GM18861 (cell line): ENCODE measurements at regions not wholly inside any gene's neighbourhood (a gene's known extent, or its start where the extent isn't known, plus 50 kb on each side); places are given as distances from the start of the nearest gene placed in this dataset.
"Not testable (repeated sequence)": the region's sequence is repeated elsewhere in the genome, so short reads cannot be mapped to it uniquely, and the experiment has no call there.

ENCODE experiments used
- ATAC-seq: cut with Tn5 transposase; IDR thresholded peaks from one replicate; pipeline ENCODE4 v1.9.1; 2021; ENCODE audit not compliant: unreplicated experiment

GRCh38 chr7:109879287-109879828, 1211.6 kb upstream of the LRRN3 start:
- no peak for ATAC-seq

- ATAC-seq, result no peak
Observed at GRCh38 chr7:109890622-109891021, 1200.3 kb upstream of the LRRN3 start.

GRCh38 chr7:109893231-109893630, 1197.7 kb upstream of the LRRN3 start:
- no peak for ATAC-seq

- no peak for ATAC-seq
Observed at GRCh38 chr7:109895536-109895935, 1195.4 kb upstream of the LRRN3 start.

GRCh38 chr7:109901926-109902325, 1189.0 kb upstream of the LRRN3 start:
- ATAC-seq, result no peak

- not testable (repeated sequence) for ATAC-seq
Observed at GRCh38 chr7:109905368-109906065, 1185.4 kb upstream of the LRRN3 start.

GRCh38 chr7:109915670-109916069, 1175.3 kb upstream of the LRRN3 start:
- ATAC-seq, result no peak

GRCh38 chr7:109926738-109927137, 1164.2 kb upstream of the LRRN3 start:
- no peak for ATAC-seq

GRCh38 chr7:109930049-109930448, 1160.9 kb upstream of the LRRN3 start:
- no peak for ATAC-seq

GRCh38 chr7:109939207-109939606, 1151.7 kb upstream of the LRRN3 start:
- no peak for ATAC-seq

- ATAC-seq, result no peak
Observed at GRCh38 chr7:109945820-109946518, 1145.0 kb upstream of the LRRN3 start.

- ATAC-seq, result no peak
Observed at GRCh38 chr7:109950256-109950655, 1140.7 kb upstream of the LRRN3 start.

- no peak for ATAC-seq
Observed at GRCh38 chr7:109950821-109951564, 1139.9 kb upstream of the LRRN3 start.

GRCh38 chr7:109951565-109951928, 1139.4 kb upstream of the LRRN3 start:
- no peak for ATAC-seq

- ATAC-seq, result no peak
Observed at GRCh38 chr7:109955986-109956385, 1134.9 kb upstream of the LRRN3 start.

- no peak for ATAC-seq
Observed at GRCh38 chr7:109956916-109957315, 1134.0 kb upstream of the LRRN3 start.

- no peak for ATAC-seq
Observed at GRCh38 chr7:109963741-109964140, 1127.2 kb upstream of the LRRN3 start.

- ATAC-seq, result no peak
Observed at GRCh38 chr7:109964780-109965179, 1126.1 kb upstream of the LRRN3 start.

GRCh38 chr7:109967406-109967805, 1123.5 kb upstream of the LRRN3 start:
- ATAC-seq, result no peak

GRCh38 chr7:109983618-109984017, 1107.3 kb upstream of the LRRN3 start:
- no peak for ATAC-seq

- ATAC-seq, result no peak
Observed at GRCh38 chr7:109984729-109985128, 1106.2 kb upstream of the LRRN3 start.

GRCh38 chr7:109986701-109987100, 1104.2 kb upstream of the LRRN3 start:
- ATAC-seq, result no peak
